Erythroblast (primary cell): ENCODE measurements at regions not wholly inside any gene's neighbourhood (a gene's known extent, or its start where the extent isn't known, plus 50 kb on each side); places are given as distances from the start of the nearest gene placed in this dataset.

Source experiments
- GATA1 ChIP-seq: IDR thresholded peaks from 2 replicates; pipeline ENCODE4 v1.6.1; 2011; ENCODE audit warnings: low read depth, mild to moderate bottlenecking, control low read depth, low read length, moderate library complexity
- POLR2A ChIP-seq: IDR thresholded peaks from 2 replicates; pipeline ENCODE4 v1.6.1; 2011; ENCODE audit warnings: mild to moderate bottlenecking, low read length

GRCh38 chr2:138415985-138416384 lies 85.6 kb upstream of the SPOPL start:
- no peak for TF ChIP-seq POLR2A
- TF ChIP-seq GATA1, result no peak
